Endothelial cell of umbilical vein (primary cell): ENCODE measurements at regions not wholly inside any gene's neighbourhood (a gene's known extent, or its start where the extent isn't known, plus 50 kb on each side); places are given as distances from the start of the nearest gene placed in this dataset.

Source experiments
- BruUV-seq: library from RNA; stranded (reverse); fragments of 400-500 nt; replicated peaks from 2 replicates; lab custom pipeline; 2021; lab: Mats Ljungman, UMichigan
- CTCF ChIA-PET: fragments of 300-600, 350-600 bp; sonication (Branson Sonifier 250); formaldehyde crosslinking; loops from one replicate; lab custom pipeline; 2021; ENCODE audit warnings: antibody characterized with exemption, inconsistent platforms; lab: Charles Lee
- POLR2A ChIA-PET: fragments of 300-600, 350-600 bp; sonication (Branson Sonifier 250); formaldehyde crosslinking; loops from one replicate; lab custom pipeline; 2021; ENCODE audit warnings: antibody characterized with exemption, inconsistent platforms; lab: Charles Lee
- DNase-seq: peaks from one replicate; pipeline ENCODE4 v3.0.0-alpha.2; 2011; ENCODE audit warnings: low read depth, low spot score
- FAIRE-seq: peaks from 2 replicates; lab custom pipeline; 2011; peaks lifted over from hg19 to GRCh38; lab: Jason Lieb, UNC
- H2AFZ ChIP-seq: 2 replicates; pipeline ENCODE4 v1.6.0; 2012; ENCODE audit warnings: low read depth, low read length, control low read depth, inconsistent platforms
- H3K27ac ChIP-seq: 2 replicates; pipeline ENCODE4 v1.5.1; 2011; ENCODE audit warnings: low read depth, mild to moderate bottlenecking, control low read depth, low read length, moderate library complexity; ENCODE audit not compliant: insufficient read depth
- H3K27me3 ChIP-seq, 2 experiments: 2 replicates each; pipeline versions ENCODE4 v1.6.0 to v1.6.1; 2011; ENCODE audit warnings: low read length in 2 of 2, mixed read lengths in 1 of 2; ENCODE audit not compliant: control insufficient read depth in 2 of 2, insufficient read depth in 2 of 2
- H3K36me3 ChIP-seq, 2 experiments: 2 replicates in 1 of 2; 3 replicates in 1 of 2; pipeline ENCODE4 v1.5.1; 2011; ENCODE audit warnings: low read length in 2 of 2, mild to moderate bottlenecking in 1 of 2, moderate library complexity in 1 of 2; ENCODE audit not compliant: control insufficient read depth in 2 of 2, insufficient read depth in 2 of 2; ENCODE audit errors: extremely low read depth in 1 of 2
- H3K4me1 ChIP-seq: 3 replicates; pipeline ENCODE4 v1.5.1; 2011; ENCODE audit warnings: mild to moderate bottlenecking, low read length; ENCODE audit not compliant: control insufficient read depth, insufficient read depth; ENCODE audit errors: extremely low read depth
- H3K4me2 ChIP-seq: 2 replicates; pipeline ENCODE4 v1.6.1; 2011; ENCODE audit warnings: low read length, control low read depth, mixed read lengths; ENCODE audit not compliant: insufficient read depth
- H3K4me3 ChIP-seq, 3 experiments: fragments of 200-600 bp in 1 of 3; sonication (generic), shearing (Covaris generic) in 1 of 3; replicated peaks in 1 of 3; 2 replicates each; pipeline ENCODE4 v1.5.1; 2011 to 2016; ENCODE audit warnings: control low read depth in 3 of 3, low read length in 3 of 3, mild to moderate bottlenecking in 2 of 3, inconsistent platforms in 1 of 3, low read depth in 1 of 3, moderate library complexity in 1 of 3; ENCODE audit not compliant: insufficient read depth in 1 of 3
- H3K79me2 ChIP-seq: 2 replicates; pipeline ENCODE4 v1.6.0; 2012; ENCODE audit warnings: low read length, inconsistent platforms; ENCODE audit not compliant: control insufficient read depth, insufficient read depth
- H3K9ac ChIP-seq: replicated peaks from 2 replicates; pipeline ENCODE3; 2011; ENCODE audit warnings: low read length, control low read depth; ENCODE audit not compliant: insufficient read depth; ENCODE audit errors: extremely low read depth
- H3K9me1 ChIP-seq: replicated peaks from 3 replicates; pipeline ENCODE4 v1.6.0; 2011; ENCODE audit warnings: mild to moderate bottlenecking, low read length; ENCODE audit not compliant: control insufficient read depth, insufficient read depth; ENCODE audit errors: extremely low read depth
- H3K9me3 ChIP-seq: replicated peaks from 2 replicates; pipeline ENCODE4 v1.5.1; 2012; ENCODE audit warnings: low read length, inconsistent platforms; ENCODE audit not compliant: control insufficient read depth, insufficient read depth
- H4K20me1 ChIP-seq: replicated peaks from 2 replicates; pipeline ENCODE3; 2011; ENCODE audit warnings: mild to moderate bottlenecking, low read length; ENCODE audit not compliant: control insufficient read depth, insufficient read depth; ENCODE audit errors: extremely low read depth
- CTCF ChIP-seq, 2 donors: IDR thresholded peaks; 1 replicate in 1 of 2; 2 replicates in 1 of 2; pipeline ENCODE4 v1.5.1; 2011; ENCODE audit warnings: low read length in 2 of 2, mild to moderate bottlenecking in 2 of 2, moderate library complexity in 2 of 2, control low read depth in 1 of 2, inconsistent platforms in 1 of 2, low read depth in 1 of 2; ENCODE audit not compliant: insufficient read depth in 1 of 2; ENCODE audit errors: extremely low read depth in 1 of 2
- EZH2 ChIP-seq: IDR thresholded peaks from 2 replicates; pipeline ENCODE4 v1.6.1; 2012; ENCODE audit warnings: borderline replicate concordance, low read depth, mild to moderate bottlenecking, moderate library complexity, low read length, inconsistent platforms; ENCODE audit not compliant: severe bottlenecking
- FOS ChIP-seq: IDR thresholded peaks from 2 replicates; pipeline ENCODE4 v1.6.1; 2011; ENCODE audit warnings: mild to moderate bottlenecking, low read length, moderate library complexity, borderline replicate concordance; ENCODE audit not compliant: insufficient read depth
- JUN ChIP-seq: IDR thresholded peaks from 2 replicates; pipeline ENCODE4 v1.6.1; 2011; ENCODE audit warnings: borderline replicate concordance, low read depth; ENCODE audit not compliant: insufficient read length, insufficient read depth
- POLR2A ChIP-seq: IDR thresholded peaks from 2 replicates; pipeline ENCODE4 v1.6.1; 2012; ENCODE audit warnings: low read depth, mild to moderate bottlenecking, control low read depth, low read length
- POLR2AphosphoS5 ChIP-seq: IDR thresholded peaks from 2 replicates; pipeline ENCODE4 v1.6.1; 2012; ENCODE audit warnings: low read depth, mild to moderate bottlenecking, control low read depth, low read length, moderate library complexity; ENCODE audit not compliant: insufficient read depth
- dilution Hi-C: fragments of 300-500 bp; cut with MboI; formaldehyde crosslinking; loops from one replicate; pipeline ENCODE4 v1.15.0; 2019; ENCODE audit warnings: low sequenced_read_pairs; ENCODE audit not compliant: extremely low pct_ligation_motif_present
- intact Hi-C: fragments of 100-400 bp; cut with micrococcal nuclease; formaldehyde crosslinking; loops from one replicate; pipeline ENCODE4 v1.10.0; 2022

- DNase-seq (no peak), FAIRE-seq (no peak)
- no peak overlapping the region for H3K27ac ChIP-seq
- ChIA-PET CTCF (no interaction called here), POLR2A (no interaction called here)
- H3K4me3 ChIP-seq, result no peak overlapping the region
- H3K4me1 ChIP-seq, result no peaks in the 10 kb centered on the region
- no peak for TF ChIP-seq POLR2AphosphoS5
- TF ChIP-seq FOS, result no peak
- no peak for TF ChIP-seq JUN
- no peaks in the 10 kb centered on the region for H4K20me1 ChIP-seq
- H2AFZ ChIP-seq, result no peak overlapping the region
- H3K27me3 ChIP-seq, result peaks cover 0 to 3% of the 10 kb centered on the region in 2 experiments
- H3K36me3 ChIP-seq, result no peaks in the 10 kb centered on the region
- H3K79me2 ChIP-seq, result no peaks in the 10 kb centered on the region
- intact Hi-C loops (no loop called here), dilution Hi-C loops (no loop called here)
- no peak overlapping the region for H3K4me2 ChIP-seq
- BruUV-seq, result no TSS peak
- H3K9me3 ChIP-seq, result no peaks in the 10 kb centered on the region
- H3K9ac ChIP-seq, result no peak overlapping the region
- H3K9me1 ChIP-seq, result no peaks in the 10 kb centered on the region
These were observed 90.6 kb downstream of the TTC32 start for GRCh38 chr2:19811186-19811585.

GRCh38 chr2:19810637-19811036 is 91.1 kb downstream of the TTC32 start:
- POLR2A ChIA-PET, result no interaction called here
- no peaks in the 10 kb centered on the region for H3K9me3 ChIP-seq
- H3K9ac ChIP-seq, result no peak overlapping the region
- FAIRE-seq (no peak), DNase-seq (no peak)
- no peak overlapping the region for H3K4me3 ChIP-seq
- H3K36me3 ChIP-seq, result no peaks in the 10 kb centered on the region
- no peaks in the 10 kb centered on the region for H3K4me1 ChIP-seq
- H3K4me2 ChIP-seq, result no peak overlapping the region
- no peak overlapping the region for H2AFZ ChIP-seq
- H3K27ac ChIP-seq, result no peak overlapping the region
- H3K9me1 ChIP-seq, result no peaks in the 10 kb centered on the region
- peaks cover 0 to 3% of the 10 kb centered on the region in 2 experiments for H3K27me3 ChIP-seq
- BruUV-seq, result no TSS peak
- TF ChIP-seq POLR2A, result no peak
- no peak for TF ChIP-seq FOS
- no peak for TF ChIP-seq EZH2
- TF ChIP-seq CTCF (IDR thresholded peaks at IDR 0.05; ENCODE audit: extremely low read depth in 1 of 2, insufficient read depth in 1 of 2, low read depth in 1 of 2, low read length in 2 of 2), result no peak
- TF ChIP-seq POLR2AphosphoS5, result no peak
- intact Hi-C loops (no loop called here), dilution Hi-C loops (no loop called here)
- CTCF ChIA-PET, result no interaction called here
- H3K79me2 ChIP-seq, result no peaks in the 10 kb centered on the region
- H4K20me1 ChIP-seq, result no peaks in the 10 kb centered on the region
